ENCODE measurements at regions not wholly inside any gene's neighbourhood (a gene's known extent, or its start where the extent isn't known, plus 50 kb on each side); places are given as distances from the start of the nearest gene placed in this dataset.

DNA sequence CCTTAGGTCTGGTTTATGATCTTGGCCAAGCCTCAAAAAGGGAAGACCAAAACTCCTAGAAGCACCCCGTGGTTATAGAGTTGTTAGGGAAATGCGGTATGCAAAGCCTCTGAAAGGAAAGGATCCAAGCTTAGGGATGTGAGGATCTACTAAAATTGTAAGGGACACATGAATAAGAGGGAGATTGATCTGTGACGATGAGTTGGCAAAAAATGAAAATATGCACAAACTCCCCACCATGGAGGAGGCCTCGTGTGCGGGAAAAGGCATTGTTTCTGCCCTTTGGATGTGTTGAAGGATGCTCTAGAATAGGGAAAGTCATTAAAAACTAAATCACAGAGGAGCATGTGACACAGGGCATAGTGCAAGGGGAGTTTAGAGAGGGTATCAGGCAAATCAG lies 88.7 kb upstream of the UBL3 start:
- Histone ChIP-seq H3K4me1 (no peaks in the 10 kb centered on the region), H3K4me3 (ENCODE audit: low read depth, low read length) (no peak overlapping the region), H3K9me3 (ENCODE audit: control insufficient read depth, low read length) (no peaks in the 10 kb centered on the region), H3K36me3 (ENCODE audit: control insufficient read depth, insufficient read depth, low read length) (no peaks in the 10 kb centered on the region), H2AFZ (no peak overlapping the region), H3K27ac (no peak overlapping the region), H3K27me3 (ENCODE audit: control insufficient read depth, insufficient read depth, low read length) (no peaks in the 10 kb centered on the region), H3K79me2 (no peaks in the 10 kb centered on the region), H3K9ac (no peak overlapping the region), H3K4me2 (ENCODE audit: low read length) (no peak overlapping the region)
- no peak for TF ChIP-seq CTCF (IDR thresholded peaks at IDR 0.05)

DNA sequence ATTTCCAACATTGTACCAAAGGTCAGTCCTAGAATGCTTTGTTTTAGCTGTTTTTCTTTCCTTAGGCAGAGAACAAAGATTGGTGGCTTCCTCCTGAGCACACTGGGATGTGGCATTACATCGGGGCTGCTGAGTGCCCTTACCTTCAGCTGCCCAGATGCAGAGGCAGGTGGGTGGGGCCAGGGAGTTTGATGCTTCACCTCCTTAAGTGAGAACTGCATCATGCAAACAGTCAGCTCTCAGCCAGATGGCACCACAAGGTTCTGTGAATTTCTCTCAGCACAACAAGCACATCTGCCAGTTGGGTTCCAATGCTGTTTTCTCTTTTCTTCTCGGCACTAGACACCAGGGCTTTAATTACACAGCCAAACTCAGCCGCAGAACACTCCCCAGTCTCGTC lies 87.4 kb upstream of the UBL3 start:
- Histone ChIP-seq H3K9me3 (ENCODE audit: control insufficient read depth, low read length) (no peaks in the 10 kb centered on the region), H3K9ac (no peak overlapping the region), H3K27ac (no peak overlapping the region), H3K4me3 (ENCODE audit: low read depth, low read length) (no peak overlapping the region), H3K36me3 (ENCODE audit: control insufficient read depth, insufficient read depth, low read length) (no peaks in the 10 kb centered on the region), H3K4me2 (ENCODE audit: low read length) (no peak overlapping the region), H3K79me2 (no peaks in the 10 kb centered on the region), H3K27me3 (ENCODE audit: control insufficient read depth, insufficient read depth, low read length) (no peaks in the 10 kb centered on the region), H2AFZ (no peak overlapping the region), H3K4me1 (no peaks in the 10 kb centered on the region)
- no peak for TF ChIP-seq CTCF (IDR thresholded peaks at IDR 0.05)

GRCh38 chr13:29937379-29937778 lies 87.0 kb upstream of the UBL3 start:
- Histone ChIP-seq H3K27me3 (ENCODE audit: control insufficient read depth, insufficient read depth, low read length) (no peaks in the 10 kb centered on the region), H3K79me2 (no peaks in the 10 kb centered on the region), H3K9ac (no peak overlapping the region), H3K36me3 (ENCODE audit: control insufficient read depth, insufficient read depth, low read length) (no peaks in the 10 kb centered on the region), H3K27ac (no peak overlapping the region), H3K4me3 (ENCODE audit: low read depth, low read length) (no peak overlapping the region), H3K4me2 (ENCODE audit: low read length) (no peak overlapping the region), H3K9me3 (ENCODE audit: control insufficient read depth, low read length) (no peaks in the 10 kb centered on the region), H2AFZ (no peak overlapping the region), H3K4me1 (no peaks in the 10 kb centered on the region)
- TF ChIP-seq CTCF (IDR thresholded peaks at IDR 0.05) = no peak

- H3K27me3 ChIP-seq (ENCODE audit: control insufficient read depth, insufficient read depth, low read length) = no peaks in the 10 kb centered on the region
- no peak for TF ChIP-seq CTCF (IDR thresholded peaks at IDR 0.05)
- H3K36me3 ChIP-seq (ENCODE audit: control insufficient read depth, insufficient read depth, low read length) = no peaks in the 10 kb centered on the region
- H3K4me1 ChIP-seq = no peaks in the 10 kb centered on the region
- H3K4me2 ChIP-seq (ENCODE audit: low read length) = no peak overlapping the region
- no peaks in the 10 kb centered on the region for H3K9me3 ChIP-seq (ENCODE audit: control insufficient read depth, low read length)
- H2AFZ ChIP-seq = no peak overlapping the region
- H3K79me2 ChIP-seq = no peaks in the 10 kb centered on the region
- H3K9ac ChIP-seq = no peak overlapping the region
- no peak overlapping the region for H3K4me3 ChIP-seq (ENCODE audit: low read depth, low read length)
- no peak overlapping the region for H3K27ac ChIP-seq
Measured at GRCh38 chr13:29936956-29937355, 86.5 kb upstream of the UBL3 start.

- Histone ChIP-seq H3K9me3 (ENCODE audit: control insufficient read depth, low read length) (no peaks in the 10 kb centered on the region), H3K36me3 (ENCODE audit: control insufficient read depth, insufficient read depth, low read length) (no peaks in the 10 kb centered on the region), H3K9ac (no peak overlapping the region), H2AFZ (no peak overlapping the region), H3K79me2 (no peaks in the 10 kb centered on the region), H3K4me2 (ENCODE audit: low read length) (no peak overlapping the region), H3K27ac (no peak overlapping the region), H3K27me3 (ENCODE audit: control insufficient read depth, insufficient read depth, low read length) (no peaks in the 10 kb centered on the region), H3K4me1 (no peaks in the 10 kb centered on the region), H3K4me3 (ENCODE audit: low read depth, low read length) (no peak overlapping the region)
- TF ChIP-seq CTCF (IDR thresholded peaks at IDR 0.05) = no peak
Measured at GRCh38 chr13:29936051-29936813, 85.8 kb upstream of the UBL3 start.

All from parathyroid adenoma (tissue), 2 donors.